ENCODE measurements at regions not wholly inside any gene's neighbourhood (a gene's known extent, or its start where the extent isn't known, plus 50 kb on each side); places are given as distances from the start of the nearest gene placed in this dataset.

DNA sequence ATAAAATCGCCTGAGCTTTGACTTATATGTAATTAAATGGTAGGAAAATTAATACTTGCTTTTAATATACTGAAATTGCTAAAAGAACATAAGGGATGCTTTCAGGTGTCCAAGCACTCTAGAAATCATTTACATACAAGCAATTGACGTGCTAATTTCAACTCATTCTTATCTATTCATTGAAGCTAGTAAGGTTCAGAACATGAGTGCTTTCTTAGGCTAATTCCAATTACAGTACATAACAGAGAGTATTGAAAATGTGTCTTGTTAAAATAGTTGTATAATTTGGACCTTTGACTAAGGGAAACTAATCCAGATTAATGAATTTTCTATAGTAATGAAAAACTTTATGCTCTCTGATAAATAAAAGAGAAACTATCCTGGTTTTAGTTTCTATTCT, 1016.4 kb upstream of the TYRP1 start:
- no TSS peak for BruUV-seq (replicated peaks)
- Histone ChIP-seq H3K36me3 (ENCODE audit: control insufficient read depth in 2 of 2, extremely low read depth in 1 of 2, insufficient read depth in 2 of 2, low read length in 2 of 2) (no peaks in the 10 kb centered on the region), H4K20me1 (replicated peaks; ENCODE audit: control insufficient read depth, extremely low read depth, insufficient read depth, low read length) (no peaks in the 10 kb centered on the region), H3K27me3 (ENCODE audit: control insufficient read depth in 2 of 2, insufficient read depth in 2 of 2, low read length in 2 of 2) (no peaks in the 10 kb centered on the region), H2AFZ (ENCODE audit: low read depth, low read length) (no peak overlapping the region), H3K9me1 (replicated peaks; ENCODE audit: control insufficient read depth, extremely low read depth, insufficient read depth, low read length) (no peaks in the 10 kb centered on the region), H3K27ac (ENCODE audit: insufficient read depth, low read depth, low read length) (no peak overlapping the region), H3K9me3 (replicated peaks; ENCODE audit: control insufficient read depth, insufficient read depth, low read length) (peaks cover 3% of the 10 kb centered on the region), H3K4me1 (ENCODE audit: control insufficient read depth, extremely low read depth, insufficient read depth, low read length) (no peaks in the 10 kb centered on the region), H3K4me3 (replicated peaks in 1 of 3; ENCODE audit: insufficient read depth in 1 of 3, low read depth in 1 of 3, low read length in 3 of 3) (no peak overlapping the region), H3K4me2 (ENCODE audit: insufficient read depth, low read length) (no peak overlapping the region), H3K9ac (replicated peaks; ENCODE audit: extremely low read depth, insufficient read depth, low read length) (no peak overlapping the region), H3K79me2 (ENCODE audit: control insufficient read depth, insufficient read depth, low read length) (no peaks in the 10 kb centered on the region)
- ChIA-PET POLR2A (no interaction called here), CTCF (no interaction called here)
- no peak for DNase-seq (ENCODE audit: low read depth, low spot score)
- intact Hi-C loops (cut with micrococcal nuclease), result no loop called here
- FAIRE-seq, result no peak
- dilution Hi-C loops (cut with MboI; ENCODE audit: extremely low pct_ligation_motif_present, low sequenced_read_pairs), result no loop called here
- TF ChIP-seq JUN (IDR thresholded peaks at IDR 0.05; ENCODE audit: borderline replicate concordance, insufficient read depth, insufficient read length, low read depth) (no peak), MYC (IDR thresholded peaks at IDR 0.05; ENCODE audit: low read depth, low read length) (no peak), POLR2AphosphoS5 (IDR thresholded peaks at IDR 0.05; ENCODE audit: insufficient read depth, low read depth, low read length) (no peak), FOS (IDR thresholded peaks at IDR 0.05; ENCODE audit: borderline replicate concordance, insufficient read depth, low read length) (no peak), EZH2 (IDR thresholded peaks at IDR 0.05; ENCODE audit: borderline replicate concordance, low read depth, low read length, severe bottlenecking) (no peak), MAX (IDR thresholded peaks at IDR 0.05; ENCODE audit: insufficient read depth, insufficient read length) (no peak), POLR2A (IDR thresholded peaks at IDR 0.05; ENCODE audit: low read depth, low read length) (no peak), CTCF (IDR thresholded peaks at IDR 0.05; ENCODE audit: extremely low read depth in 1 of 2, insufficient read depth in 1 of 2, low read depth in 1 of 2, low read length in 2 of 2) (no peak), GATA2 (IDR thresholded peaks at IDR 0.05; ENCODE audit: insufficient read depth, insufficient read length, low read depth, low read length) (no peak)
